ENCODE measurements at regions not wholly inside any gene's neighbourhood (a gene's known extent, or its start where the extent isn't known, plus 50 kb on each side); places are given as distances from the start of the nearest gene placed in this dataset.

- no peak for DNase-seq
Observed at GRCh38 chr4:124396333-124396732, 316.2 kb downstream of the ANKRD50 start.

GRCh38 chr4:124401606-124402005 lies 310.9 kb downstream of the ANKRD50 start:
- no peak for DNase-seq

GRCh38 chr4:124409044-124409443 lies 303.5 kb downstream of the ANKRD50 start:
- DNase-seq = no peak

- no peak for DNase-seq
Observed at GRCh38 chr4:124414276-124415040, 298.1 kb downstream of the ANKRD50 start.

GRCh38 chr4:124415146-124415545 lies 297.4 kb downstream of the ANKRD50 start:
- DNase-seq = no peak

GRCh38 chr4:124417371-124417770 lies 295.2 kb downstream of the ANKRD50 start:
- no peak for DNase-seq

- no peak for DNase-seq
Observed at GRCh38 chr4:124420166-124420695, 292.3 kb downstream of the ANKRD50 start.

- DNase-seq = no peak
Observed at GRCh38 chr4:124423160-124423559, 289.4 kb downstream of the ANKRD50 start.

- DNase-seq = no peak
Observed at GRCh38 chr4:124426279-124426678, 286.3 kb downstream of the ANKRD50 start.

GRCh38 chr4:124427095-124427767 lies 285.3 kb downstream of the ANKRD50 start:
- DNase-seq = no peak

GRCh38 chr4:124428648-124429047 lies 283.9 kb downstream of the ANKRD50 start:
- no peak for DNase-seq

- no peak for DNase-seq
Observed at GRCh38 chr4:124429746-124430250, 282.7 kb downstream of the ANKRD50 start.

- no peak for DNase-seq
Observed at GRCh38 chr4:124431653-124432192, 280.8 kb downstream of the ANKRD50 start.

- DNase-seq = no peak
Observed at GRCh38 chr4:124432500-124432899, 280.0 kb downstream of the ANKRD50 start.

- no peak for DNase-seq
Observed at GRCh38 chr4:124433044-124433443, 279.5 kb downstream of the ANKRD50 start.

GRCh38 chr4:124433500-124433899 lies 279.0 kb downstream of the ANKRD50 start:
- no peak for DNase-seq

- no peak for DNase-seq
Observed at GRCh38 chr4:124435274-124435950, 277.1 kb downstream of the ANKRD50 start.

GRCh38 chr4:124437853-124438495 lies 274.6 kb downstream of the ANKRD50 start:
- no peak for DNase-seq

GRCh38 chr4:124445071-124445470 lies 267.5 kb downstream of the ANKRD50 start:
- DNase-seq = no peak

- no peak for DNase-seq
Observed at GRCh38 chr4:124449881-124450280, 262.7 kb downstream of the ANKRD50 start.

GRCh38 chr4:124450851-124451250 lies 261.7 kb downstream of the ANKRD50 start:
- DNase-seq = no peak

GRCh38 chr4:124454772-124455270 lies 257.7 kb downstream of the ANKRD50 start:
- DNase-seq = no peak

All from effector CD4-positive, alpha-beta T cell (primary cell).